A549 (cell line): ENCODE measurements at regions not wholly inside any gene's neighbourhood (a gene's known extent, or its start where the extent isn't known, plus 50 kb on each side); places are given as distances from the start of the nearest gene placed in this dataset.

ENCODE experiments used
- ATAC-seq, 2 experiments: fragments of 200-7000 bp in 1 of 2; fragments of >200 bp in 1 of 2; cut with Nextera tagmentation in 1 of 2; cut with Tn5 transposase in 1 of 2; 3 replicates each; pipeline versions ENCODE4 v1.8.0 to v1.9.1; 2018 to 2020; ENCODE audit warnings: mild to moderate bottlenecking in 1 of 2, moderate library complexity in 1 of 2
- CTCF ChIA-PET: fragments of 300-600 bp; sonication (Branson Sonifier 250); formaldehyde crosslinking; extraction: SDS; loops from one replicate; lab custom pipeline; 2021; ENCODE audit warnings: antibody characterized with exemption, inconsistent platforms; lab: Yijun Ruan, JAX
- POLR2A ChIA-PET: fragments of 350-600 bp; formaldehyde crosslinking; extraction: SDS; loops from one replicate; lab custom pipeline; 2021; ENCODE audit warnings: antibody characterized with exemption, inconsistent platforms; lab: Yijun Ruan, JAX
- DNase-seq, 2 experiments: peaks; one replicate each; pipeline versions ENCODE4 v3.0.0 to v3.0.0-alpha.2; 2011 to 2016; ENCODE audit warnings: low read depth in 1 of 2, low spot score in 1 of 2
- FAIRE-seq: peaks from 2 replicates; lab custom pipeline; 2011; peaks lifted over from hg19 to GRCh38; lab: Jason Lieb, UNC
- H3K27ac ChIP-seq, 2 experiments: fragments of >200 bp; sonication (Bioruptor Twin); formaldehyde crosslinking; 3 replicates each; pipeline ENCODE4 v1.5.1; 2016 to 2017
- H3K4me1 ChIP-seq: fragments of >200 bp; sonication (Bioruptor Twin); formaldehyde crosslinking; 3 replicates; pipeline ENCODE4 v1.6.1; 2016
- H3K4me2 ChIP-seq: fragments of >200 bp; sonication (Bioruptor Twin); formaldehyde crosslinking; 3 replicates; pipeline ENCODE4 v1.6.1; 2016
- H3K4me3 ChIP-seq: fragments of >200 bp; sonication (Bioruptor Twin); formaldehyde crosslinking; 3 replicates; pipeline ENCODE4 v1.5.1; 2016
- H3K9me3 ChIP-seq: fragments of >200 bp; sonication (Bioruptor Twin); formaldehyde crosslinking; 3 replicates; pipeline ENCODE4 v1.6.1; 2016
- CBX8 ChIP-seq: fragments of 200-600 bp; sonication (generic); IDR thresholded peaks from 2 replicates; pipeline ENCODE4 v1.6.1; 2016
- CHD2 ChIP-seq: fragments of 150-350 bp; IDR thresholded peaks from 2 replicates; pipeline ENCODE4 v1.6.1; 2014; ENCODE audit warnings: low read length; ENCODE audit not compliant: partially characterized antibody
- E2F6 ChIP-seq: IDR thresholded peaks from 2 replicates; pipeline ENCODE4 v1.6.1; 2012; ENCODE audit warnings: low read depth, borderline replicate concordance
- EHF ChIP-seq: fragments of 250-450 bp; sonication (Bioruptor Pico); IDR thresholded peaks from 2 replicates; pipeline ENCODE4 v1.5.0; 2020; ENCODE audit warnings: mild to moderate bottlenecking
- EP300 ChIP-seq, 2 experiments: fragments of >200 bp; sonication (Bioruptor Twin); formaldehyde crosslinking; IDR thresholded peaks; 2 replicates in 1 of 2; 3 replicates in 1 of 2; pipeline ENCODE4 v1.6.1; 2016 to 2017
- HES2 ChIP-seq: fragments of >200 bp; sonication (Bioruptor Twin); formaldehyde crosslinking; IDR thresholded peaks from 2 replicates; pipeline ENCODE4 v1.6.1; 2016
- HEYL ChIP-seq: fragments of 250-450 bp; sonication (Bioruptor Pico); IDR thresholded peaks from 2 replicates; pipeline ENCODE4 v1.8.0; 2021; ENCODE audit warnings: mild to moderate bottlenecking, moderate library complexity
- HMGXB4 ChIP-seq: fragments of 250-450 bp; sonication (Bioruptor Pico); IDR thresholded peaks from 2 replicates; pipeline ENCODE4 v1.5.0; 2021; ENCODE audit warnings: mild to moderate bottlenecking, moderate library complexity, borderline replicate concordance
- JUN ChIP-seq, 2 experiments: fragments of >200 bp; sonication (Bioruptor Twin); formaldehyde crosslinking; IDR thresholded peaks; 2 replicates in 1 of 2; 3 replicates in 1 of 2; pipeline ENCODE4 v1.6.1; 2016 to 2017
- RAD21 ChIP-seq, 2 experiments: fragments of >200 bp in 1 of 2; sonication (Bioruptor Twin) in 1 of 2; formaldehyde crosslinking in 1 of 2; IDR thresholded peaks in 1 of 2; conservative IDR thresholded peaks in 1 of 2; 2 replicates in 1 of 2; 3 replicates in 1 of 2; pipeline ENCODE4 v1.6.1; 2012 to 2018; ENCODE audit warnings: inconsistent platforms in 1 of 2
- SREBF2 ChIP-seq: fragments of 450-650 bp; IDR thresholded peaks from 2 replicates; pipeline ENCODE4 v1.6.1; 2014; ENCODE audit warnings: mild to moderate bottlenecking, moderate library complexity
- TP53 ChIP-seq: fragments of 250-450 bp; sonication (Bioruptor Pico); IDR thresholded peaks from 2 replicates; pipeline ENCODE4 v1.5.0; 2021; ENCODE audit warnings: mild to moderate bottlenecking, moderate library complexity
- ZC3H11A ChIP-seq: fragments of 450-650 bp; IDR thresholded peaks from 2 replicates; pipeline ENCODE4 v1.6.1; 2014; ENCODE audit warnings: antibody characterized with exemption, mild to moderate bottlenecking
- ZFP36 ChIP-seq: fragments of 450-650 bp; IDR thresholded peaks from 2 replicates; pipeline ENCODE4 v1.6.1; 2014; ENCODE audit warnings: borderline replicate concordance; ENCODE audit not compliant: partially characterized antibody
- ZSCAN20 ChIP-seq: fragments of 250-450 bp; sonication (Bioruptor Pico); IDR thresholded peaks from 2 replicates; pipeline ENCODE4 v1.8.0; 2022; ENCODE audit warnings: mild to moderate bottlenecking, moderate library complexity
- WGBS: methylation state at CpG from one replicate; pipeline ENCODE4 v1.1.6; 2017; ENCODE audit errors: missing lambda C conversion rate; 5-methylcytosine and 5-hydroxymethylcytosine counted together
- TF ChIP-seq, protein P1 (sequence below): fragments of 200-600 bp; sonication (generic); IDR thresholded peaks from 2 replicates; pipeline ENCODE4 v1.6.1; 2016; ENCODE audit warnings: antibody characterized with exemption, mild to moderate bottlenecking, moderate library complexity
- TF ChIP-seq, protein P2 (sequence below): fragments of >200 bp; sonication (Bioruptor Twin); formaldehyde crosslinking; IDR thresholded peaks from 3 replicates; pipeline ENCODE4 v1.6.1; 2016
- TF ChIP-seq, protein P3 (sequence below): fragments of 250-450 bp; sonication (Bioruptor Pico); IDR thresholded peaks from 2 replicates; pipeline ENCODE4 v1.5.0; 2020; ENCODE audit warnings: low read depth, mild to moderate bottlenecking, moderate library complexity
- TF ChIP-seq, protein P4 (sequence below): fragments of 450-650 bp; IDR thresholded peaks from 2 replicates; pipeline ENCODE4 v1.6.1; 2014; ENCODE audit warnings: antibody characterized with exemption

DNA sequence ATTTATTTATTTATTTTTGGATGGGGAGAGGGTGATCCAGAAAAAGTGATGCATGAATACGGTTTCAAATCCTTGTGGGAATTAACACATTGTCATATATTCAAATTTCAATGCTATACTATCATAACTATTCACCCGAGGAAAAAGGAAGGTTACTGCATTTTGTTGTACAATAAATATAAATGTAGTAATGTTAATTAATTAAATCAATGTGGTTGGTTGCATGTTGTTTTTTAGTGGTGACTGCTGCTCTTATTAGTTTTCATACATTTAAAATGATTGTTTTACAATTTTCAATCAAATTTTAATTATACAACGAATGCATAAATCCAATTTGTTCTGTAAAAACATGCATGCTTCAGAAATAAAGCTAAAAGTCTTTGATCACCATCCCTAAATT is 180.5 kb downstream of the ZFP64 start:
- DNase-seq (no peak), FAIRE-seq (no peak)
- POLR2A ChIA-PET: no interaction called here

More for the DNA sequence above, 180.5 kb downstream of the ZFP64 start:
- TF ChIP-seq E2F6 (no peak), TP53 (CRISPR knock-in tag) (no peak), HEYL (CRISPR knock-in tag) (no peak), SREBF2 (no peak), JUN (IDR thresholded peaks at IDR 0.05) (no peak), CBX8 (no peak), ZSCAN20 (CRISPR knock-in tag) (no peak), EP300 (IDR thresholded peaks at IDR 0.05) (no peak), CHD2 (no peak), ZC3H11A (no peak), ZFP36 (no peak), HMGXB4 (no peak), EHF (CRISPR knock-in tag) (no peak), RAD21 (conservative IDR thresholded peaks at IDR 0.05 in 1 of 2, IDR thresholded peaks at IDR 0.05 in 1 of 2) (no peak), HES2 (no peak)
- TF ChIP-seq, protein P1, sequence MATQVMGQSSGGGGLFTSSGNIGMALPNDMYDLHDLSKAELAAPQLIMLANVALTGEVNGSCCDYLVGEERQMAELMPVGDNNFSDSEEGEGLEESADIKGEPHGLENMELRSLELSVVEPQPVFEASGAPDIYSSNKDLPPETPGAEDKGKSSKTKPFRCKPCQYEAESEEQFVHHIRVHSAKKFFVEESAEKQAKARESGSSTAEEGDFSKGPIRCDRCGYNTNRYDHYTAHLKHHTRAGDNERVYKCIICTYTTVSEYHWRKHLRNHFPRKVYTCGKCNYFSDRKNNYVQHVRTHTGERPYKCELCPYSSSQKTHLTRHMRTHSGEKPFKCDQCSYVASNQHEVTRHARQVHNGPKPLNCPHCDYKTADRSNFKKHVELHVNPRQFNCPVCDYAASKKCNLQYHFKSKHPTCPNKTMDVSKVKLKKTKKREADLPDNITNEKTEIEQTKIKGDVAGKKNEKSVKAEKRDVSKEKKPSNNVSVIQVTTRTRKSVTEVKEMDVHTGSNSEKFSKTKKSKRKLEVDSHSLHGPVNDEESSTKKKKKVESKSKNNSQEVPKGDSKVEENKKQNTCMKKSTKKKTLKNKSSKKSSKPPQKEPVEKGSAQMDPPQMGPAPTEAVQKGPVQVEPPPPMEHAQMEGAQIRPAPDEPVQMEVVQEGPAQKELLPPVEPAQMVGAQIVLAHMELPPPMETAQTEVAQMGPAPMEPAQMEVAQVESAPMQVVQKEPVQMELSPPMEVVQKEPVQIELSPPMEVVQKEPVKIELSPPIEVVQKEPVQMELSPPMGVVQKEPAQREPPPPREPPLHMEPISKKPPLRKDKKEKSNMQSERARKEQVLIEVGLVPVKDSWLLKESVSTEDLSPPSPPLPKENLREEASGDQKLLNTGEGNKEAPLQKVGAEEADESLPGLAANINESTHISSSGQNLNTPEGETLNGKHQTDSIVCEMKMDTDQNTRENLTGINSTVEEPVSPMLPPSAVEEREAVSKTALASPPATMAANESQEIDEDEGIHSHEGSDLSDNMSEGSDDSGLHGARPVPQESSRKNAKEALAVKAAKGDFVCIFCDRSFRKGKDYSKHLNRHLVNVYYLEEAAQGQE: no peak
- TF ChIP-seq, protein P2, sequence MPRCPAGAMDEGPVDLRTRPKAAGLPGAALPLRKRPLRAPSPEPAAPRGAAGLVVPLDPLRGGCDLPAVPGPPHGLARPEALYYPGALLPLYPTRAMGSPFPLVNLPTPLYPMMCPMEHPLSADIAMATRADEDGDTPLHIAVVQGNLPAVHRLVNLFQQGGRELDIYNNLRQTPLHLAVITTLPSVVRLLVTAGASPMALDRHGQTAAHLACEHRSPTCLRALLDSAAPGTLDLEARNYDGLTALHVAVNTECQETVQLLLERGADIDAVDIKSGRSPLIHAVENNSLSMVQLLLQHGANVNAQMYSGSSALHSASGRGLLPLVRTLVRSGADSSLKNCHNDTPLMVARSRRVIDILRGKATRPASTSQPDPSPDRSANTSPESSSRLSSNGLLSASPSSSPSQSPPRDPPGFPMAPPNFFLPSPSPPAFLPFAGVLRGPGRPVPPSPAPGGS: no peak
- TF ChIP-seq, protein P3, sequence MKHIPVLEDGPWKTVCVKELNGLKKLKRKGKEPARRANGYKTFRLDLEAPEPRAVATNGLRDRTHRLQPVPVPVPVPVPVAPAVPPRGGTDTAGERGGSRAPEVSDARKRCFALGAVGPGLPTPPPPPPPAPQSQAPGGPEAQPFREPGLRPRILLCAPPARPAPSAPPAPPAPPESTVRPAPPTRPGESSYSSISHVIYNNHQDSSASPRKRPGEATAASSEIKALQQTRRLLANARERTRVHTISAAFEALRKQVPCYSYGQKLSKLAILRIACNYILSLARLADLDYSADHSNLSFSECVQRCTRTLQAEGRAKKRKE: no peak
- TF ChIP-seq, protein P4, sequence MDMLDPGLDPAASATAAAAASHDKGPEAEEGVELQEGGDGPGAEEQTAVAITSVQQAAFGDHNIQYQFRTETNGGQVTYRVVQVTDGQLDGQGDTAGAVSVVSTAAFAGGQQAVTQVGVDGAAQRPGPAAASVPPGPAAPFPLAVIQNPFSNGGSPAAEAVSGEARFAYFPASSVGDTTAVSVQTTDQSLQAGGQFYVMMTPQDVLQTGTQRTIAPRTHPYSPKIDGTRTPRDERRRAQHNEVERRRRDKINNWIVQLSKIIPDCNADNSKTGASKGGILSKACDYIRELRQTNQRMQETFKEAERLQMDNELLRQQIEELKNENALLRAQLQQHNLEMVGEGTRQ: no peak
- Histone ChIP-seq H3K27ac (no peak overlapping the region), H3K4me2 (no peak overlapping the region), H3K4me1 (no peaks in the 10 kb centered on the region), H3K4me3 (no peak overlapping the region), H3K9me3 (0 out of 3 replicates have a peak, but pooled peaks cover 3% of the 10 kb centered on the region)
- CTCF ChIA-PET: no interaction called here
- no peak for ATAC-seq
- 53% methylated on average over 3 of the region's 3 CpGs for WGBS
